GM19452 (cell line): ENCODE measurements at regions not wholly inside any gene's neighbourhood (a gene's known extent, or its start where the extent isn't known, plus 50 kb on each side); places are given as distances from the start of the nearest gene placed in this dataset.
"Not testable (repeated sequence)": the region's sequence is repeated elsewhere in the genome, so short reads cannot be mapped to it uniquely, and the experiment has no call there.

Experiments used
- ATAC-seq: cut with Tn5 transposase; IDR thresholded peaks from one replicate; pipeline ENCODE4 v1.9.1; 2021; ENCODE audit not compliant: unreplicated experiment

GRCh38 chr4:112940336-112940735 is 109.1 kb upstream of the ANK2 start:
- no peak for ATAC-seq

DNA sequence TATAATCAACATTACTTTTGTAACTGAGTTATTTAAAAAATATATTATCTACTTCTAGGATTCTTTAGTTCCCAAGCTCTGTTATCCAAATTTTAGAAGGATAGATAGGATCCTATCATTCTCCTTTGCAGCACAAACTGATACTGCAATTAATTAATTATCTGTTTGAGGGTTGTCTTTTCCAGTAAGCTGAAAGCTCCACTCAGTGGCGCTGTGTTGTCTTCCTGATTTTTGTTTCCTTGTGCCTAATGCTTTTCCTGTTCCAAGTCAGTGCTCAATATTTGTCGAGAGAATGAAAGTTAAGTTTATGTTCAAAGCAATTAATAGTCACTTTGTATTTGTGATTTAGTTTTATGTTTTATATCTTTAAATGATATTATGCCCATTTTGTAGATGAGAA is 107.4 kb upstream of the ANK2 start:
- no peak for ATAC-seq

- no peak for ATAC-seq
Observed at GRCh38 chr4:112942997-112943396, 106.5 kb upstream of the ANK2 start.

DNA sequence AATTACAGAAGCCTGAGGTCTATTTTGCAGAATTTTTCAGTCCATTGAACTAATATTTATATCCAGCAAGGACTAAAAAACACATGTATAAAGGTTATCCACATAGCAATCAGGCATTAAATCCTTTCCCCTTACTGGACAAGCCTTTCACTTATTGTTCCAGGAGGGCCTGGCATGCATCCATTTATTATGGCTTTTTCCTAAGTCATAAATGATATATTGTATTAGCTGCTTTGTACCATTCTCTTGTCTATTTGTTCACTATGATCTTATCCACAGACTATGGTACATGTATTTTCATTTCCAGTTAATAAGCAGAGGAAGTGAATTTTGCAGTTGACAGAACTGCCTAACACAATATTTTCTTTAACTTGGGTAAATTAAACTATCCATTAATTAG is 105.4 kb upstream of the ANK2 start:
- no peak for ATAC-seq

- ATAC-seq: no peak
Observed at GRCh38 chr4:112946127-112946526, 103.3 kb upstream of the ANK2 start.

DNA sequence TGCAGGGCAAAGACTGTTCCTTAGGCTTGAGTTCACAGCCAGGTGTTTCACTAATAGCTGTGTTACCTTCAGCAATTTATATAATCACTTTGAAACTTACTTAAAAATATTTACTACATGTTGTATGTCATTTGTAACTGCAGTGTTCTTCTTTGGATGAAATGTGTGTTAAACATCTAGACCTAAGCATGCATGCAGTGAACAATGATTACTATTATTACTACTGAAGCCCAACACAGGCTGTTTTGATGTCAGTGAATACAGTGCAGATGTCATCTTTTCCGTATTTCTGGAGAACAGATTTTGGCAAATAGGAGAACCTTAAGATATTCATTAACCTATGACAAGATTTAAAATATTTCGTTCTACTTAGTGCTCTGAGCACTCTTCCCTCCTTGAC is 101.8 kb upstream of the ANK2 start:
- no peak for ATAC-seq

- no peak for ATAC-seq
Observed at GRCh38 chr4:112951362-112952312, 97.8 kb upstream of the ANK2 start.

GRCh38 chr4:112952313-112952700 is 97.1 kb upstream of the ANK2 start:
- no peak for ATAC-seq

- ATAC-seq: no peak
Observed at GRCh38 chr4:112953262-112953661, 96.2 kb upstream of the ANK2 start.

- ATAC-seq: no peak
Observed at GRCh38 chr4:112954286-112954685, 95.2 kb upstream of the ANK2 start.

DNA sequence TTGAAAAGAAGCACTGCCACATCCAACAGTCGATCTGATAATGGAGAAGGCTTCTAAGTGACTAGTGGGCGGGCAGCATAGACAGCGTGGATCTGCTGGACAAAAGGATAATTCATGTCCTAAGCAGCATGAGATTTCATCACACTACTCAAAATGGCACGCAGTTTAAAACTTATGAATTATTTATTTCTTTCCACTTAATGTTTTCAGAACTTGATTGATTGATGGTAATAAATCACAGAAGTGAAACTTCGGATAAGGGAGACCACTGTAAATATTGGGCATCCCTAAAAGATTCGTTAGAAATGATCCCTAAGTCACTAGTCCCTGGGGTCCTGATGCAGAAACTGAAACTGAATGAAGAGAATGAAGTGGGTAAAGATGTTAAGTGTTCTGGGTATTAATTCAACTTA is 93.0 kb upstream of the ANK2 start:
- ATAC-seq: no peak

DNA sequence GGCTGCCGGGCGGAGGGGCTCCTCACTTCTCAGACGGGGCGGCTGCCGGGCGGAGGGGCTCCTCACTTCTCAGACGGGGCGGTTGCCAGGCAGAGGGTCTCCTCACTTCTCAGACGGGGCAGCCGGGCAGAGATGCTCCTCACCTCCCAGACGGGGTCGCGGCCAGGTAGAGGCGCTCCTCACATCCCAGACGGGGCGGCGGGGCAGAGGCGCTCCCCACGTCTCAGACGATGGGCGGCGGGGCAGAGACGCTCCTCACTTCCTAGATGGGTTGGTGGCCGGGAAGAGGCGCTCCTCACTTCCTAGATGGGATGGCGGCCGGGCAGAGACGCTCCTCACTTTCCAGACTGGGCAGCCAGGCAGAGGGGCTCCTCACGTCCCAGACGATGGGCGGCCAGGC is 91.7 kb upstream of the ANK2 start:
- not testable (repeated sequence) for ATAC-seq

DNA sequence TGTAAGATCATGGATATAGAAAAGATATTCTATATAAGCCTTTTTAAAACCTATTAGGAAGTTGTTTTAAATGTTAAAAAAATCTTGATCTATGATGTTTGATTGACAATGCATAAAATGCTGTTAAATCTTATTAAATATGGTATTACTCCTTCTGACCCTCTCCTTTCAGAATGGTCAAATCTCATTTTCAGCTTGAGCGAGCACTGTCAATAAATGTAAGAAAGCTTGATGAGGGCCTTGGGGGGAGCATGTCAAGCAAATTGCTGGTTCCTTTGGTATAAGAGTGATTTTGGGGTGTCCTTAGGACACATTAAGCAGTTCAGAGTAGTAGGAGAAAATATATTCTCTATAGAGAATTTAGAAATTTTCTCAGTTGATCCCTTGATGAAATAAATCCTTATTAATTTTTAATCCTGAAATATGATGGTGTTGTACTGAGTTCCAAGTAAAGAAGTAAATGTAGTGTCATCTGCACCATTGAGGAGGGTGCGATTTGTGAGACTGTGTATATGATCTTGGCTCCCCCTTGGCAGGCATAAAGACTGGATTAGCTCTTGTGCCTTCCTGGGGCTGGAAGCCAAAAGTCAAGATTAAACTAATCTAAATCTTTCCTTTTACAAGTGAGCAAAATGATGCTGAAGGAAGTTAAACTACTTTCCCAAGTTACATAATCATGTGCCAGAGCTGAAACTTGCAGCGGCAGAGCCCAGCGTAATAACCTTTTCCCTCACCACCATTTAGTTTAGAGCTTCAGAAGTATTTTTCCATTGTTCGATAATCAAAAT is 82.6 kb upstream of the ANK2 start:
- ATAC-seq: no peak

DNA sequence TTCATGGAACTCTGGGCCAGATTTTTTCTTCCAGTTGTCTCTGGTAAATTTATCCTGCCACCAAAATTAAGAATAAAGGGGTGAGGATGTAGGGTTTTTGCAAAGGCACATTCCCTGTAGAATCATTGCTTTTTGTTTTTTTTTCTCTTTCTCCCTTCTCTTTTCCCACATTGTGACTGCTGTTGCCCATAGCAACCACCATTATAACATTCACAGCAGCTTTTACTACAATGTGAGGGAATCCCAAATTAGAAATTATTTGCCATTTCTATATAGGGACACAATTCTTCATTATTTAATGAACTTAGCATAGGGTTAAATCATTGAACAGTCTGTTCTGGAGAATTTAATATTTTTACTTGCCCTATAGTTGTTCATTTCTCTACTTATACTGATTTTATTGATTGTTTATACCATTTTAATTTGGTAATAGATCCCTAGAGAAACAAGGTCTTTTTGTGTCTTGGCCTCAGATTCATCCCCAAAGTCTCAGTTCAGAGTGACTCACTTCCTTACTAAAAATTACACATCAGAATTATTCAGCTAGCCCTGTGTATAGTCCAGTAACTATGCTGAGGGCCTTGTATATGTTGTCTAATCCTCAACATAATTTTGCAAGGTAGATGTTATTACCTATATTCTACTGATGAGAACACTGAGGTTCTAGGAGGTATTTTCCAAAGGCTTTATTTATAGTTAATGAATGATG is 80.8 kb upstream of the ANK2 start:
- ATAC-seq: no peak

GRCh38 chr4:112970903-112971302 is 78.5 kb upstream of the ANK2 start:
- no peak for ATAC-seq

DNA sequence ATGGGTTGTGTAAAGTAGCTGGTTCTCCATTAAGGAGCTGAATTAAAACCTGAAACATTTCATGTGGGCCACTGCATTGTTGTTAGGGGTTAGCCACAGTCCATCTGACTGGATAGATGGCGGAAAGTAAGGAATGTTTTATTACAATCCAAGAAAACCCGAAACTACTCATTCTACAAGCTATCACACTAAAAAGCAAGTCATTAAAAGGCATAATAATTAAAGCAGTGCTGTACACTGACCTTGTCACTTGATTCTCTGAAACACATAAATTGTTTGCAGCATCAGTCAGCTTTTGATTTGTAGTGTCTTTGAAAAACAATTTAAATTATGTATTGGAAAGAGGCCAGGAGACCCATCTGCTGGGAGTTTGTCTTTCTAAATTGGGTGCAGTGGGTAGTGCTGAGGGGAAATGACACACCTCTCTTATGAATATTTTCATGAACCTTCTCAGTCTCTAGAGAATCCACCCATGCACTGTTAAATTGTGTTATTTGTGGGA is 75.7 kb upstream of the ANK2 start:
- ATAC-seq: no peak

GRCh38 chr4:112975567-112976355 is 73.7 kb upstream of the ANK2 start:
- no peak for ATAC-seq

GRCh38 chr4:112978691-112979472 is 70.6 kb upstream of the ANK2 start:
- no peak for ATAC-seq

GRCh38 chr4:112979881-112980421 is 69.5 kb upstream of the ANK2 start:
- ATAC-seq: no peak
